Mucosa of rectum (tissue), 2 donors: ENCODE measurements at regions not wholly inside any gene's neighbourhood (a gene's known extent, or its start where the extent isn't known, plus 50 kb on each side); places are given as distances from the start of the nearest gene placed in this dataset.

Source experiments
- H3K27ac ChIP-seq, 2 donors: one replicate each; pipeline ENCODE4 v1.7.0; 2013; ENCODE audit warnings: inconsistent platforms in 2 of 2, low read depth in 2 of 2, low read length in 2 of 2
- H3K27me3 ChIP-seq, 2 donors: one replicate each; pipeline ENCODE4 v1.7.0; 2013; ENCODE audit warnings: low read length in 2 of 2; ENCODE audit not compliant: control insufficient read depth in 2 of 2, insufficient read depth in 2 of 2
- H3K36me3 ChIP-seq, 2 donors: one replicate each; pipeline ENCODE4 v1.7.0; 2013; ENCODE audit warnings: low read length in 2 of 2; ENCODE audit not compliant: control insufficient read depth in 2 of 2, insufficient read depth in 2 of 2
- H3K4me1 ChIP-seq, 2 donors: one replicate each; pipeline ENCODE4 v1.7.0; 2013; ENCODE audit warnings: low read length in 2 of 2, mild to moderate bottlenecking in 1 of 2; ENCODE audit not compliant: control insufficient read depth in 2 of 2, insufficient read depth in 2 of 2
- H3K4me3 ChIP-seq, 2 donors: one replicate each; pipeline ENCODE4 v1.7.0; 2013; ENCODE audit warnings: low read length in 2 of 2
- H3K9ac ChIP-seq, 2 donors: one replicate each; pipeline ENCODE4 v1.7.0; 2013; ENCODE audit warnings: low read length in 2 of 2, low read depth in 1 of 2, mild to moderate bottlenecking in 1 of 2
- H3K9me3 ChIP-seq, 2 donors: one replicate each; pipeline ENCODE4 v1.7.0; 2013; ENCODE audit warnings: low read length in 2 of 2; ENCODE audit not compliant: control insufficient read depth in 2 of 2
- donor health status: healthy.
- donor health status: Normal muscosa, but diverticular disease.

GRCh38 chr13:40167327-40167726, 499.1 kb downstream of the FOXO1 start:
- Histone ChIP-seq H3K4me1 (no peaks in the 10 kb centered on the region), H3K27me3 (no peaks in the 10 kb centered on the region), H3K9me3 (no peaks in the 10 kb centered on the region), H3K27ac (no peak overlapping the region), H3K9ac (no peak overlapping the region), H3K4me3 (no peak overlapping the region), H3K36me3 (no peaks in the 10 kb centered on the region)

GRCh38 chr13:40168425-40169166, 497.8 kb downstream of the FOXO1 start:
- no peak overlapping the region for H3K27ac ChIP-seq
- no peak overlapping the region for H3K4me3 ChIP-seq
- H3K9me3 ChIP-seq: no peaks in the 10 kb centered on the region
- H3K36me3 ChIP-seq: no peaks in the 10 kb centered on the region
- H3K9ac ChIP-seq: no peak overlapping the region
- no peaks in the 10 kb centered on the region for H3K4me1 ChIP-seq
- no peaks in the 10 kb centered on the region for H3K27me3 ChIP-seq

- H3K36me3 ChIP-seq: no peaks in the 10 kb centered on the region
- no peaks in the 10 kb centered on the region for H3K9me3 ChIP-seq
- H3K4me1 ChIP-seq: no peaks in the 10 kb centered on the region
- no peak overlapping the region for H3K9ac ChIP-seq
- H3K27ac ChIP-seq: no peak overlapping the region
- no peaks in the 10 kb centered on the region for H3K27me3 ChIP-seq
- H3K4me3 ChIP-seq: no peak overlapping the region
Measured at GRCh38 chr13:40169476-40169875, 497.0 kb downstream of the FOXO1 start.

GRCh38 chr13:40170091-40170490, 496.4 kb downstream of the FOXO1 start:
- no peaks in the 10 kb centered on the region for H3K27me3 ChIP-seq
- H3K36me3 ChIP-seq: no peaks in the 10 kb centered on the region
- no peak overlapping the region for H3K27ac ChIP-seq
- H3K4me3 ChIP-seq: no peak overlapping the region
- H3K9me3 ChIP-seq: no peaks in the 10 kb centered on the region
- H3K4me1 ChIP-seq: no peaks in the 10 kb centered on the region
- no peak overlapping the region for H3K9ac ChIP-seq

GRCh38 chr13:40170982-40171381, 495.5 kb downstream of the FOXO1 start:
- Histone ChIP-seq H3K36me3 (no peaks in the 10 kb centered on the region), H3K27ac (no peak overlapping the region), H3K4me1 (no peaks in the 10 kb centered on the region), H3K4me3 (no peak overlapping the region), H3K27me3 (no peaks in the 10 kb centered on the region), H3K9me3 (no peaks in the 10 kb centered on the region), H3K9ac (no peak overlapping the region)

GRCh38 chr13:40171566-40171965, 494.9 kb downstream of the FOXO1 start:
- Histone ChIP-seq H3K36me3 (no peaks in the 10 kb centered on the region), H3K4me3 (no peak overlapping the region), H3K9me3 (no peaks in the 10 kb centered on the region), H3K27me3 (no peaks in the 10 kb centered on the region), H3K4me1 (no peaks in the 10 kb centered on the region), H3K27ac (no peak overlapping the region), H3K9ac (no peak overlapping the region)

- H3K4me3 ChIP-seq: no peak overlapping the region
- no peaks in the 10 kb centered on the region for H3K4me1 ChIP-seq
- no peaks in the 10 kb centered on the region for H3K27me3 ChIP-seq
- no peak overlapping the region for H3K27ac ChIP-seq
- no peaks in the 10 kb centered on the region for H3K36me3 ChIP-seq
- no peaks in the 10 kb centered on the region for H3K9me3 ChIP-seq
- no peak overlapping the region for H3K9ac ChIP-seq
Measured at GRCh38 chr13:40172149-40172591, 494.3 kb downstream of the FOXO1 start.

GRCh38 chr13:40172878-40173277, 493.6 kb downstream of the FOXO1 start:
- H3K4me1 ChIP-seq: no peaks in the 10 kb centered on the region
- H3K36me3 ChIP-seq: no peaks in the 10 kb centered on the region
- H3K9me3 ChIP-seq: no peaks in the 10 kb centered on the region
- H3K27me3 ChIP-seq: no peaks in the 10 kb centered on the region
- no peak overlapping the region for H3K4me3 ChIP-seq
- H3K9ac ChIP-seq: no peak overlapping the region
- no peak overlapping the region for H3K27ac ChIP-seq

- Histone ChIP-seq H3K9me3 (no peaks in the 10 kb centered on the region), H3K4me1 (no peaks in the 10 kb centered on the region), H3K36me3 (no peaks in the 10 kb centered on the region), H3K9ac (no peak overlapping the region), H3K4me3 (no peak overlapping the region), H3K27me3 (no peaks in the 10 kb centered on the region), H3K27ac (no peak overlapping the region)
Measured at GRCh38 chr13:40175639-40176038, 490.8 kb downstream of the FOXO1 start.

GRCh38 chr13:40176242-40176641, 490.2 kb downstream of the FOXO1 start:
- H3K9me3 ChIP-seq: no peaks in the 10 kb centered on the region
- no peaks in the 10 kb centered on the region for H3K4me1 ChIP-seq
- no peak overlapping the region for H3K9ac ChIP-seq
- H3K27me3 ChIP-seq: no peaks in the 10 kb centered on the region
- no peak overlapping the region for H3K27ac ChIP-seq
- H3K36me3 ChIP-seq: no peaks in the 10 kb centered on the region
- no peak overlapping the region for H3K4me3 ChIP-seq
